Type B pancreatic cell (in vitro differentiated cells): ENCODE measurements at regions not wholly inside any gene's neighbourhood (a gene's known extent, or its start where the extent isn't known, plus 50 kb on each side); places are given as distances from the start of the nearest gene placed in this dataset.
"Not testable (repeated sequence)": the region's sequence is repeated elsewhere in the genome, so short reads cannot be mapped to it uniquely, and the experiment has no call there.

Experiments
- DNase-seq: peaks from one replicate; pipeline ENCODE4 v3.0.0; 2021; ENCODE audit warnings: mixed read lengths; ENCODE audit not compliant: unreplicated experiment; ENCODE audit errors: extremely low spot score
- H3K27ac Mint-ChIP-seq: 2 replicates; pipeline ENCODE4 v1.8.0; 2021; ENCODE audit warnings: mild to moderate bottlenecking, mixed read lengths
- H3K27me3 Mint-ChIP-seq: 2 replicates; pipeline ENCODE4 v1.8.0; 2021; ENCODE audit warnings: mixed read lengths
- H3K36me3 Mint-ChIP-seq: 2 replicates; pipeline ENCODE4 v1.8.0; 2021; ENCODE audit warnings: mixed read lengths
- H3K4me1 Mint-ChIP-seq: one replicate; pipeline ENCODE4 v1.8.0; 2021; ENCODE audit warnings: mixed read lengths; ENCODE audit not compliant: unreplicated experiment
- H3K4me3 Mint-ChIP-seq: 2 replicates; pipeline ENCODE4 v1.8.0; 2021; ENCODE audit warnings: mild to moderate bottlenecking, mixed read lengths
- H3K9me3 Mint-ChIP-seq: 2 replicates; pipeline ENCODE4 v1.8.0; 2021; ENCODE audit warnings: mixed read lengths
- TF ChIP-seq, protein P1 (sequence below): fragments of 200-600 bp; sonication (generic); conservative IDR thresholded peaks from 2 replicates; pipeline ENCODE4 v1.5.0; 2021; ENCODE audit warnings: antibody characterized with exemption, mild to moderate bottlenecking

DNA sequence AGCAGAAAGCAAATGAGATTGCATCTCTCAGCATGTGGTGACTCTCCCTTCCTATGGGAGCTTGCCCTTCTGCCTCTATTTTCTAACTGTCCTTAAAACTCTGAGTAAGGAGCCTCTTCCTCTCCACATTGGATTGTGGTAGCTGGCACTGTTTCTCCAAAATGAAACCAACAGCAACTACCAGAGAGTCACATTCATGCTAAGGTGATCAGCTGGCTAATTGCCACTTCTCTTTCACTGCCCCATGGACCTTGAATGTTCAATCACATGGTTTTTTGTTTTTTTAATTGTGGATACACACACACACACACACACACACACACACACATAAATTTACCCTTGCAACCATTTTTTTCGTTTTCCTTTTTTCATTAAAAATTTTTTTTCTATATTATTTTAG is 154.7 kb upstream of the TSC22D1 start:
- Mint-ChIP-seq H3K27me3 (no peaks in the 10 kb centered on the region), H3K9me3 (peaks cover 4% of the 10 kb centered on the region), H3K4me1 (peaks cover 28% of the 10 kb centered on the region), H3K36me3 (peaks cover 5% of the 10 kb centered on the region), H3K4me3 (no peak overlapping the region), H3K27ac (no peak overlapping the region)
- TF ChIP-seq, protein P1, sequence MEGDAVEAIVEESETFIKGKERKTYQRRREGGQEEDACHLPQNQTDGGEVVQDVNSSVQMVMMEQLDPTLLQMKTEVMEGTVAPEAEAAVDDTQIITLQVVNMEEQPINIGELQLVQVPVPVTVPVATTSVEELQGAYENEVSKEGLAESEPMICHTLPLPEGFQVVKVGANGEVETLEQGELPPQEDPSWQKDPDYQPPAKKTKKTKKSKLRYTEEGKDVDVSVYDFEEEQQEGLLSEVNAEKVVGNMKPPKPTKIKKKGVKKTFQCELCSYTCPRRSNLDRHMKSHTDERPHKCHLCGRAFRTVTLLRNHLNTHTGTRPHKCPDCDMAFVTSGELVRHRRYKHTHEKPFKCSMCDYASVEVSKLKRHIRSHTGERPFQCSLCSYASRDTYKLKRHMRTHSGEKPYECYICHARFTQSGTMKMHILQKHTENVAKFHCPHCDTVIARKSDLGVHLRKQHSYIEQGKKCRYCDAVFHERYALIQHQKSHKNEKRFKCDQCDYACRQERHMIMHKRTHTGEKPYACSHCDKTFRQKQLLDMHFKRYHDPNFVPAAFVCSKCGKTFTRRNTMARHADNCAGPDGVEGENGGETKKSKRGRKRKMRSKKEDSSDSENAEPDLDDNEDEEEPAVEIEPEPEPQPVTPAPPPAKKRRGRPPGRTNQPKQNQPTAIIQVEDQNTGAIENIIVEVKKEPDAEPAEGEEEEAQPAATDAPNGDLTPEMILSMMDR: no peak
- no peak for DNase-seq

DNA sequence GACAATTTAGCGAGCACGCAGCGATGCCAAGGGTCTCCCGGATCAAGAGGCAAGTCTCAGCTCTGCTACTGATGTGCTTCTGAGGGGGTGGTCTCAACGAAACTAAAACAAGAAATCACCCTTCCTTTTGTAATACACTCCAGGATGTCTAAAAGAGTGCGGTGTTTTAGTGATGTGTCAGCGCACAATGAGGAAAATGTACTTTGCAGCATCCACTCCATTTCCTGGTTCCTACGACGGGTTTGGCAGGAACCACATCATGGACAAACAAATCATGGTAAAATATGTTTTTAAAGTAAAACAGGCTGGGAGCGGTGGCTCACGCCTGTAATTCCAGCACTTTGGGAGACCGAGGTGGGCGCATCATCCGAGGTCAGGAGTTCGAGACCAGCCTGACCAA is 154.0 kb upstream of the TSC22D1 start:
- H3K36me3 Mint-ChIP-seq: peaks cover 5% of the 10 kb centered on the region
- no peak overlapping the region for H3K4me3 Mint-ChIP-seq
- TF ChIP-seq, protein P1: no peak
- H3K4me1 Mint-ChIP-seq: peaks cover 28% of the 10 kb centered on the region
- H3K27me3 Mint-ChIP-seq: no peaks in the 10 kb centered on the region
- H3K9me3 Mint-ChIP-seq: peaks cover 4% of the 10 kb centered on the region
- no peak overlapping the region for H3K27ac Mint-ChIP-seq
- no peak for DNase-seq

DNA sequence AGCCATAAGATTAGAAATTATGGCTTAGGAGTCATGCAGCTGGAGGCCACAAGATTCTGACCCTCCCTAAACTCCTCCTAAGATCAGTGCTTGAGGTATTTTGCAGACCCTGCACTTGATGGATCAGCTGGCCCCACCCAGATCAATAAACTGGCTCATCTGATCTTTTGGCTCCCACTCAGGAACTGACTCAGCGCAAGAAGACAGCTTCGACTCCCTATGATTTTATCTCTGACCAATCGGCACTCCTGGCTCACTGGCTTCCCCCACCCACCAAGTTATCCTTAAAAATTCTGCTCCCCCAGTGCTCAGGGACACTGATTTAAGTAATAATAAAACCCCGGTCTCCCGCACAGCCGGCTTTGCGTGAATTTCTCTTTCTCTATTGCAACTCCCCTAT is 151.5 kb upstream of the TSC22D1 start:
- H3K27me3 Mint-ChIP-seq, H3K36me3 Mint-ChIP-seq, H3K9me3 Mint-ChIP-seq, DNase-seq, H3K4me3 Mint-ChIP-seq: not testable (repeated sequence)
- Mint-ChIP-seq H3K4me1 (peaks cover 19% of the 10 kb centered on the region), H3K27ac (peak overlapping the region; percentile 36)

DNA sequence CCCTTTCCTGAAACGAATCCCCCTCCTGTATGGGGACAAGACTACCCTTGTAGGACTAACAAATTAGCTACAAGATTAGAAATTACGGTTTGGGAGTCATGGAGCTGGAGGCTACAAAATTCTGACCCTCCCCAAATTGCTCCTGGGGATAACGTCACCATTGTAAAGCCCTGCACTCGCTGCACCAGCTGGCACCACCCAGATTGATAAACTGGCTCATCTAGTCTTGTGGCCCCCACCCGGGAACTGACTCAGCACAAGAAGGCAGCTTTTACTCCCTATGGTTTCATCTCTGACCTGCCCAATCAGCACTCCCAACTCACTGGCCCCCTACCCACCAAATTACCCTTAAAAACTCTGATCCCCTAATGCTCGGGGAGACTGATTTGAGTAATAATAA is 150.6 kb upstream of the TSC22D1 start:
- Mint-ChIP-seq H3K27me3 (no peaks in the 10 kb centered on the region), H3K9me3 (peaks cover 10% of the 10 kb centered on the region), H3K36me3 (peaks cover 8% of the 10 kb centered on the region), H3K4me1 (peaks cover 19% of the 10 kb centered on the region), H3K27ac (peak overlapping the region; percentile 27), H3K4me3 (peak overlapping the region; percentile 3)
- no peak for DNase-seq
- TF ChIP-seq, protein P1: no peak

DNA sequence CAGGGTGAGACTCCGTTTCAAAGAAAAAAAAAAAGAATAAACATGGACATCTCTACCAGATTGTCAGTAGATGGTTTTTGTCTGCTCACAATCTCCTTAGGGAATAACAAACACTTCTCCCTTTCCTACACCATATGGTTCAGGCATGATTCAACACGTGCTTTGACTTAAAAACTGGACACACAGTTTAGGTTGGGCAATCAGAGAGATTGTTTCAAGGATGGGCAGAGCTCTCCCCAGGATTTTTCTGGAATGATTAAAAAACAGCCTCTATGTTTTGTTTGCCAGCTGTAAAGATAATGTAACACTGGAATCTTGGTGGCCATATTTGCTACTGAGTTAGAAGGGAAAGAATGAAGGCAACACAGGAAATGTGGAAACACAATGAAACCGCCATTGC is 150.1 kb upstream of the TSC22D1 start:
- H3K27ac Mint-ChIP-seq: peak overlapping the region; percentile 8
- H3K9me3 Mint-ChIP-seq: peaks cover 6% of the 10 kb centered on the region
- H3K4me1 Mint-ChIP-seq: peaks cover 19% of the 10 kb centered on the region
- TF ChIP-seq, protein P1: no peak
- no peak overlapping the region for H3K4me3 Mint-ChIP-seq
- no peaks in the 10 kb centered on the region for H3K27me3 Mint-ChIP-seq
- peaks cover 8% of the 10 kb centered on the region for H3K36me3 Mint-ChIP-seq
- DNase-seq: no peak

DNA sequence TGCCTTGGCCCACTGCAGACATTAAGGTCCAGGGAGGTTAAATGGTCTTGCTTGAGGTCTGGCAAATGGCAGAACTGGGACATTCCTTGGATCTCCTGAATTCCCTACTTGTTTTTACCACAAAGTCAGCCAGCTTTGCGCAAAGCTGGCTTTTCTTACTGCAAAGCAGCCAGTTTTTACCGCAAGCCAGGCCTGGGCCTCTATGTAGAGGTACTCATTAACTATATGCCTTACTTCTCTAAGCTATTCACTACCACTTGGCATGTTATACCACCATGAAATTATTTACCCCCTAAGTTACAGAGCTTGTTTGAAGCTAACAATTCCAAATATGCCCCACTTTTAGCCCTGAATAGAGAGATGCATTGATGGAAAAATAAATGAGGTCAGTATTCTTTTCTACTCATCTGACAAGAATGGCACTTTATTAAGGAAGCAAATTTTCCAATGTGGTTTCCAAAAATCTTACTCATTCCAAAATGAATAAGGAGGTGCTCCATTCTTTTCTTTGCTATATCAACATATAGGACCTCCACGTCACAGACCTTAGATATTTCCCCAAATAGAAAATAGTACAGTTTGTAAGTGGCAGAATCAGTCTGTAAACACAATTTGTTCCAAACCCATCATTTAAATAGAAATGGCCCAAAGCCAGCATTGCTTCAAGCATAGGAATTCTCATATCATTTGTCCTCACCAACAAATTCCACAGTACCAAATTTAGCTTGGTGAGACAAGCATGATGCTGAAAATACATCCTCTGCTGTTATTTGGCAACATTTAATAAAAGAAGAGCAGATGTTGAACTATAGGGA is 143.9 kb upstream of the TSC22D1 start:
- H3K36me3 Mint-ChIP-seq: peaks cover 3% of the 10 kb centered on the region

More for the DNA sequence above, 143.9 kb upstream of the TSC22D1 start:
- peaks cover 6% of the 10 kb centered on the region for H3K9me3 Mint-ChIP-seq
- no peak overlapping the region for H3K4me3 Mint-ChIP-seq
- no peak for DNase-seq
- H3K4me1 Mint-ChIP-seq: peaks cover 9% of the 10 kb centered on the region
- TF ChIP-seq, protein P1: no peak
- no peaks in the 10 kb centered on the region for H3K27me3 Mint-ChIP-seq
- no peak overlapping the region for H3K27ac Mint-ChIP-seq
